Nephron (organoid): ENCODE measurements at regions not wholly inside any gene's neighbourhood (a gene's known extent, or its start where the extent isn't known, plus 50 kb on each side); places are given as distances from the start of the nearest gene placed in this dataset.

Experiments
- H3K27ac Mint-ChIP-seq, 3 experiments: 2 replicates each; pipeline ENCODE4 v1.8.0; 2020; ENCODE audit warnings: mixed read lengths in 3 of 3, mild to moderate bottlenecking in 2 of 3, moderate library complexity in 1 of 3
- H3K27me3 Mint-ChIP-seq: 2 replicates; pipeline ENCODE4 v1.8.0; 2021; ENCODE audit warnings: low read depth, mild to moderate bottlenecking, moderate library complexity, mixed read lengths
- H3K36me3 Mint-ChIP-seq: 2 replicates; pipeline ENCODE4 v1.8.0; 2020; ENCODE audit warnings: low read depth, mixed read lengths
- H3K4me1 Mint-ChIP-seq: 2 replicates; pipeline ENCODE4 v1.8.0; 2020; ENCODE audit warnings: mixed read lengths
- H3K4me3 Mint-ChIP-seq, 3 experiments: 2 replicates each; pipeline ENCODE4 v1.8.0; 2020; ENCODE audit warnings: mild to moderate bottlenecking in 3 of 3, mixed read lengths in 3 of 3, moderate library complexity in 2 of 3
- H3K9me3 Mint-ChIP-seq: 2 replicates; pipeline ENCODE4 v1.8.0; 2020; ENCODE audit warnings: mixed read lengths
- TF ChIP-seq, protein P1 (sequence below), 3 experiments: fragments of 200-600 bp; sonication (generic); IDR thresholded peaks; one replicate each; pipeline ENCODE4 v1.5.0; 2021; ENCODE audit warnings: antibody characterized with exemption in 3 of 3; ENCODE audit not compliant: unreplicated experiment in 3 of 3

DNA sequence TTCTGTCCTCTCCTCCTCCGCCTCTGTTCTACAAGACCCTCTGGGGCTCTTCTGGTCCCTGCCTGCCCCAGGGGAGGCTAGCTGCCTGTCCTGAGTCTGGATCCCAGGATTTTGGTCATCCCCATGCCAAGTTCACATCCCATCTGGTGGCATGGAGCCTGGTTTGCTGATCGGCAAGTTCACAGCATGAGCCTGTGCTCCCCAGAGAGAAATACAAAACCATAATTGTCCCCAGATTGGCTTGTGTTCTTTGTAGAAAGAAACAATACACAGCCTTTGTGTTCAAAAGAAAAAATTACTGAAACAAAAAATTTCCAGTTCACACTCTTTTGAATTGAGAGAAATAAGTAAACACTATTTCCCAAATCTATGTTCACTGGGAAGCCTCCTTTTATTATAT lies 149.4 kb upstream of the ZC3H12A start:
- Mint-ChIP-seq H3K36me3 (no peaks in the 10 kb centered on the region), H3K27ac (no peak overlapping the region), H3K9me3 (peaks cover 5% of the 10 kb centered on the region), H3K27me3 (peaks cover 49% of the 10 kb centered on the region), H3K4me3 (no peak overlapping the region), H3K4me1 (no peaks in the 10 kb centered on the region)
- TF ChIP-seq, protein P1, sequence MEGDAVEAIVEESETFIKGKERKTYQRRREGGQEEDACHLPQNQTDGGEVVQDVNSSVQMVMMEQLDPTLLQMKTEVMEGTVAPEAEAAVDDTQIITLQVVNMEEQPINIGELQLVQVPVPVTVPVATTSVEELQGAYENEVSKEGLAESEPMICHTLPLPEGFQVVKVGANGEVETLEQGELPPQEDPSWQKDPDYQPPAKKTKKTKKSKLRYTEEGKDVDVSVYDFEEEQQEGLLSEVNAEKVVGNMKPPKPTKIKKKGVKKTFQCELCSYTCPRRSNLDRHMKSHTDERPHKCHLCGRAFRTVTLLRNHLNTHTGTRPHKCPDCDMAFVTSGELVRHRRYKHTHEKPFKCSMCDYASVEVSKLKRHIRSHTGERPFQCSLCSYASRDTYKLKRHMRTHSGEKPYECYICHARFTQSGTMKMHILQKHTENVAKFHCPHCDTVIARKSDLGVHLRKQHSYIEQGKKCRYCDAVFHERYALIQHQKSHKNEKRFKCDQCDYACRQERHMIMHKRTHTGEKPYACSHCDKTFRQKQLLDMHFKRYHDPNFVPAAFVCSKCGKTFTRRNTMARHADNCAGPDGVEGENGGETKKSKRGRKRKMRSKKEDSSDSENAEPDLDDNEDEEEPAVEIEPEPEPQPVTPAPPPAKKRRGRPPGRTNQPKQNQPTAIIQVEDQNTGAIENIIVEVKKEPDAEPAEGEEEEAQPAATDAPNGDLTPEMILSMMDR (IDR thresholded peaks at IDR 0.05; ENCODE audit: unreplicated experiment in 3 of 3): no peak

DNA sequence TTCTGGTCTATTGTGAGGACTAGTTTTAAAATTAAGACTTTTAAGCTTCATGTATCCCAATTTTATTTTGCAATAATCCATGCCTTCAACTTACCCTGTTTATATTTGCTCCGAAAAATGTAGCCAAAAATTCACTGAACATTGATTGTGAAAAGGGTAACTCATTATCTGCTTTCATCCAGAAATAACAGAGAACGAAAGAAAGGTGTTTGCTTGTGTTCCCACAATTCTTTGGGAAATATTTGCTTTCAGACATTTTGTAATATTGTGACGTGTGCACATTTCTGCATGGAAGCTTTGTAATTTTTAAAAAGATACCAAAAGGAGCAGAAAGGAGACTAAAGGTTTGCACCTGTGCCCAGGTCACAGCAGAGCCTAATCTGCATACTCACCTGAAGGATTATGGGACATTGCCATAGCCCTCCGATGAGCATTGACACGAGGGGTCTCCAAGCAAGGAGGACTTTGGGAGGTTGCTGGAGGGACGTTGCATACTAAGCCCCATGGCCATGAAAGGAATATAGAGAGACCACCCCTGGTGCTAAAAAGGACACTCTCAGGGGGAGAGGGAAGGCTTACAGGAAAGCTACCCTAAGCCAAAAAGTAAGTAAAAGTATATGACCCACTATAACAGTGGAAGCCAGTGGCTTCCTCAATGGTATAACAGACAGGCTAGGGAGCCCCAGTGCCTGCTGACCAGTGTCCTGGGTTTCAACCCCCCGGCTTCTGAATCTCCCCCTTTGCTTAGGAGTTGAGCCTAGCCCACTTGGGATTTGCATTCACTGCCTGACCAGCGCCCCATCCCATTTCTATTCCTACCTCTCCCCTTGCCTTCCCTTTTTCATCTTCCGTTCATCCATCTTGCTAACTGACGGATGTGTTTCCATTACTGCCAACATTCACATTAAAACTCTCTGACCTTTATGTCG lies 148.6 kb upstream of the ZC3H12A start:
- TF ChIP-seq, protein P1 (IDR thresholded peaks at IDR 0.05; ENCODE audit: unreplicated experiment in 3 of 3): no peak
- H3K4me1 Mint-ChIP-seq: no peaks in the 10 kb centered on the region

DNA sequence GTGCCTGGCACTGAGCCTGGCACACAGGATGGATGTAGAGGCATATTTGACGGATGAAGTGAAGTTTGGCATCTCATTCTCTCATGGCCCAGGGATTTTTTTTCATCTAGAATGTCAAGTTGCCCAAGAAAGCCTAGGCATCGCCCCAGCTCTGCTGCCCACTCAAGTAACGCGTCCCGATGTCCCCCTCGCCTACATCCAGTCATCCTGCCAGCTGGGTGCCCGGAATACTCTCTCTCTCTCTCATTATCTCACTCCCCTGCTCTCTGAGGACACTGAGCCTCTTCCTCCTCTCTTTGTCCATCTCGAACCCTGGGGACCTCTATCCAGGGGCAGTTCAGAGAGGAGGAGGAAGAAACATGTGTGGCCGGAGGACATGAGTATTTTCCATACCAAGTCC lies 142.3 kb upstream of the ZC3H12A start:
- H3K9me3 Mint-ChIP-seq: no peaks in the 10 kb centered on the region
- no peaks in the 10 kb centered on the region for H3K4me1 Mint-ChIP-seq
- peaks cover 25% of the 10 kb centered on the region for H3K27me3 Mint-ChIP-seq
- TF ChIP-seq, protein P1 (IDR thresholded peaks at IDR 0.05; ENCODE audit: unreplicated experiment in 3 of 3): no peak
- no peak overlapping the region for H3K27ac Mint-ChIP-seq
- H3K4me3 Mint-ChIP-seq: no peak overlapping the region
- no peaks in the 10 kb centered on the region for H3K36me3 Mint-ChIP-seq

More for the DNA sequence above, 148.6 kb upstream of the ZC3H12A start:
- Mint-ChIP-seq H3K9me3 (peaks cover 5% of the 10 kb centered on the region), H3K4me3 (no peak overlapping the region), H3K27me3 (peaks cover 41% of the 10 kb centered on the region), H3K27ac (no peak overlapping the region), H3K36me3 (no peaks in the 10 kb centered on the region)

DNA sequence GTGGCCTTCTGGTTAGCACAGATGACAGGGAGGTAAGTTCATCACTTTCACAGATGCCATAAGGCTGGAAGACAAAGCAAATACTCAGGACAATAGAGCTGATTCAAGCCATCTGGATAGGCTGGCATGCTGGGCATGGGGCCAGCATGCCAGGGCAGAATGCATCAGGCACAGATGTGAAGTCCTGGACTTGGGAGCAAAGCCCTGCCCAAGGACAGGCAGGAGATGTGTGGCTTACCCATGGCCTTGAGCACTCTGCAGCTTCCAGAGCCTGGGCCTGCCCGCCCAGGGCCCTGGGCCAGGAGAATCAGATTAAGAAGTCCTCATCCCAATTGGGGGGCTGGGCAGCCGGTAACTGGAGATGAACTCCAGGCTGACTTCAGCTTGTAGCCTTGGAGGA lies 135.7 kb upstream of the ZC3H12A start:
- peaks cover 20% of the 10 kb centered on the region for H3K27me3 Mint-ChIP-seq
- no peak overlapping the region for H3K4me3 Mint-ChIP-seq
- H3K4me1 Mint-ChIP-seq: no peaks in the 10 kb centered on the region
- H3K27ac Mint-ChIP-seq: no peak overlapping the region
- TF ChIP-seq, protein P1 (IDR thresholded peaks at IDR 0.05; ENCODE audit: unreplicated experiment in 3 of 3): no peak
- H3K36me3 Mint-ChIP-seq: no peaks in the 10 kb centered on the region
- no peaks in the 10 kb centered on the region for H3K9me3 Mint-ChIP-seq

DNA sequence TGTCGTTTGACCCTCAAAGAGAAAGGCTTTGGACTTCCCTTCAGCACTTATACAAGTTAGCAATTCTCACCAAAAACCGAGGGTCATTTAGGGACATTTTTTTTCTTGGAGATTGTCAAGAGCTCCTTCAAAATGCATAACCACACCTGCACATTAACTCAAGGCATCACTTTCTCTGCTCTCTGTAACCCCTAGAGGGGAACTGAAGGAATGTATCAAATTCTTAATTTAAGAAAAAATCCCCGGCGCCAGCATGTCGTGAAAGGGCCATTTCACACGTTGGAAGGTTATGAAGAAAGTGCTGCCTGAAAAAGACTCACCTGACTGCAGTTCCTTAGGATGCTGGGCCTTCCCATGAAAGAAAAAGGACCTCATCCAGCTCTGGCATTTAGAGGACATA lies 131.6 kb upstream of the ZC3H12A start:
- peaks cover 31% of the 10 kb centered on the region for H3K27me3 Mint-ChIP-seq
- no peak overlapping the region for H3K4me3 Mint-ChIP-seq
- H3K9me3 Mint-ChIP-seq: no peaks in the 10 kb centered on the region
- no peaks in the 10 kb centered on the region for H3K4me1 Mint-ChIP-seq
- no peak overlapping the region for H3K27ac Mint-ChIP-seq
- H3K36me3 Mint-ChIP-seq: no peaks in the 10 kb centered on the region
- TF ChIP-seq, protein P1 (IDR thresholded peaks at IDR 0.05; ENCODE audit: unreplicated experiment in 3 of 3): no peak
